Middle frontal gyrus (tissue), 1 donor: ENCODE measurements at regions not wholly inside any gene's neighbourhood (a gene's known extent, or its start where the extent isn't known, plus 50 kb on each side); places are given as distances from the start of the nearest gene placed in this dataset.
"Not testable (repeated sequence)": the region's sequence is repeated elsewhere in the genome, so short reads cannot be mapped to it uniquely, and the experiment has no call there.

ENCODE experiments used
- DNase-seq: peaks from one replicate; pipeline ENCODE4 v3.0.0-alpha.2; 2015; ENCODE audit warnings: low spot score; ENCODE audit errors: extremely low spot score

- no peak for DNase-seq
Observed at GRCh38 chr14:101634850-101635748, 73.8 kb downstream of the DIO3 start.

GRCh38 chr14:101635749-101636560 lies 74.7 kb downstream of the DIO3 start:
- DNase-seq: no peak

- no peak for DNase-seq
Observed at GRCh38 chr14:101639241-101639833, 78.0 kb downstream of the DIO3 start.

- no peak for DNase-seq
Observed at GRCh38 chr14:101643651-101644050, 82.4 kb downstream of the DIO3 start.

- DNase-seq: no peak
Observed at GRCh38 chr14:101654051-101654450, 92.8 kb downstream of the DIO3 start.

GRCh38 chr14:101657372-101657771 lies 96.1 kb downstream of the DIO3 start:
- no peak for DNase-seq

- no peak for DNase-seq
Observed at GRCh38 chr14:101665478-101666078, 95.9 kb upstream of the PPP2R5C start.

GRCh38 chr14:101666264-101666663 lies 95.2 kb upstream of the PPP2R5C start:
- DNase-seq: no peak

GRCh38 chr14:101669629-101670028 lies 91.9 kb upstream of the PPP2R5C start:
- no peak for DNase-seq

GRCh38 chr14:101673873-101674272 lies 87.6 kb upstream of the PPP2R5C start:
- no peak for DNase-seq

GRCh38 chr14:101675835-101676234 lies 85.7 kb upstream of the PPP2R5C start:
- not testable (repeated sequence) for DNase-seq

GRCh38 chr14:101677912-101678327 lies 83.6 kb upstream of the PPP2R5C start:
- DNase-seq: not testable (repeated sequence)

GRCh38 chr14:101681795-101682194 lies 79.7 kb upstream of the PPP2R5C start:
- no peak for DNase-seq

GRCh38 chr14:101683365-101683764 lies 78.1 kb upstream of the PPP2R5C start:
- DNase-seq: no peak

GRCh38 chr14:101687756-101688546 lies 73.6 kb upstream of the PPP2R5C start:
- DNase-seq: no peak

- DNase-seq: no peak
Observed at GRCh38 chr14:101689039-101689501, 72.4 kb upstream of the PPP2R5C start.

GRCh38 chr14:101689966-101690365 lies 71.5 kb upstream of the PPP2R5C start:
- not testable (repeated sequence) for DNase-seq

- no peak for DNase-seq
Observed at GRCh38 chr14:101695659-101696058, 65.8 kb upstream of the PPP2R5C start.

- no peak for DNase-seq
Observed at GRCh38 chr14:101704140-101704539, 57.4 kb upstream of the PPP2R5C start.

- DNase-seq: no peak
Observed at GRCh38 chr14:101705733-101706508, 55.6 kb upstream of the PPP2R5C start.
